RWPE1 (cell line): ENCODE measurements at regions not wholly inside any gene's neighbourhood (a gene's known extent, or its start where the extent isn't known, plus 50 kb on each side); places are given as distances from the start of the nearest gene placed in this dataset.

ENCODE experiments used
- CTCF ChIA-PET: fragments of 350-600 bp; sonication (Branson Sonifier 250); formaldehyde crosslinking; extraction: SDS; loops from one replicate; lab custom pipeline; 2021; lab: Yijun Ruan, JAX
- POLR2A ChIA-PET: fragments of 400-600 bp; formaldehyde crosslinking; extraction: SDS; loops from one replicate; lab custom pipeline; 2020; ENCODE audit warnings: antibody characterized with exemption; ENCODE audit not compliant: low non-redundant PET; lab: Yijun Ruan, JAX
- DNase-seq: peaks from one replicate; pipeline ENCODE4 v3.0.0; 2012; ENCODE audit warnings: low spot score
- H3K27ac ChIP-seq: fragments of 450-650 bp; 2 replicates; pipeline ENCODE4 v1.5.1; 2017
- TF ChIP-seq, protein P1 (sequence below): fragments of 450-650 bp; conservative IDR thresholded peaks from 2 replicates; pipeline ENCODE4 v1.5.1; 2017; ENCODE audit warnings: low read depth, mild to moderate bottlenecking

DNA sequence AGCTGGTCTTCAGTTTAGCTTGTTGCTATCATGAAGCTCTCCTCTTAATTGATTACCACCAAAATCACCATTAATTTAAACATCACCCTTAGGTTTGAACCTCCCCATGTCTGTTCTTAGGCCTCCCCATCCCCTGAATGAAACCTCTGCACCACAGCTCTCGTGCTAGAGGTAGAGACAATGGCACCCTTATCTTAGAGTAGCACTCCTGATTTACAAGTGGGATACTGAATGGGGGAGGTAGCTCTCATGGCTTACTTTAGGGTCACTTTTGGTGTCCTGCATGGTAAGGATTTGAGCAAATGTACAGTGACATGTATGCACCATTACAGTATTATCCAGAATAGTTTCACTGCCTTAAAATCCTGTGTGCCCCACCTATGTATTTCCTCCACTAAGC is 115.6 kb upstream of the ADTRP start:
- ChIA-PET POLR2A (no interaction called here), CTCF (interaction anchor here (0.5 kb wide), 1 partner anchor 109 kb away, joined by 4 read pairs; no protein-coding TSS in a partner anchor)
- H3K27ac ChIP-seq, result no peak overlapping the region
- TF ChIP-seq, protein P1, sequence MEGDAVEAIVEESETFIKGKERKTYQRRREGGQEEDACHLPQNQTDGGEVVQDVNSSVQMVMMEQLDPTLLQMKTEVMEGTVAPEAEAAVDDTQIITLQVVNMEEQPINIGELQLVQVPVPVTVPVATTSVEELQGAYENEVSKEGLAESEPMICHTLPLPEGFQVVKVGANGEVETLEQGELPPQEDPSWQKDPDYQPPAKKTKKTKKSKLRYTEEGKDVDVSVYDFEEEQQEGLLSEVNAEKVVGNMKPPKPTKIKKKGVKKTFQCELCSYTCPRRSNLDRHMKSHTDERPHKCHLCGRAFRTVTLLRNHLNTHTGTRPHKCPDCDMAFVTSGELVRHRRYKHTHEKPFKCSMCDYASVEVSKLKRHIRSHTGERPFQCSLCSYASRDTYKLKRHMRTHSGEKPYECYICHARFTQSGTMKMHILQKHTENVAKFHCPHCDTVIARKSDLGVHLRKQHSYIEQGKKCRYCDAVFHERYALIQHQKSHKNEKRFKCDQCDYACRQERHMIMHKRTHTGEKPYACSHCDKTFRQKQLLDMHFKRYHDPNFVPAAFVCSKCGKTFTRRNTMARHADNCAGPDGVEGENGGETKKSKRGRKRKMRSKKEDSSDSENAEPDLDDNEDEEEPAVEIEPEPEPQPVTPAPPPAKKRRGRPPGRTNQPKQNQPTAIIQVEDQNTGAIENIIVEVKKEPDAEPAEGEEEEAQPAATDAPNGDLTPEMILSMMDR, result no peak
- DNase-seq, result no peak

DNA sequence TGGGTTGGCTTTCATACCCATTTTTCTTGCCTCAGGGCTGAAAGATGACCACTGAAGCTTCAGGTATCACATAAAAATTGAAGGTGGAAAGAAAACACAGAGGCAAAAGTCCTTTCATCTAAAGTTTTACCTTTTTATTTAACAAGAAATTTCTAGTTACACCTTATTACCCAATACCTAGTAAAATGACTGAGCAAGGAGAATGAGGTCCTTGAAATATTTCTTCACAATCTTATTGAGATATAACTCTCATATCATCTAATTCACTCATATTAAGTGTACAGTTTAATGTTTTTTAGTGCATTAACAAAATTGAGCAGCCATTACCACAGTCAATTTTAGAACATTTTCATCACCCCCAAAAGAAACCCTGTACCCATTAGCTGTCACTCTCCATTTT is 112.9 kb upstream of the ADTRP start:
- H3K27ac ChIP-seq, result no peak overlapping the region
- DNase-seq, result no peak
- TF ChIP-seq, protein P1, result no peak
- POLR2A ChIA-PET, result no interaction called here
- CTCF ChIA-PET, result no interaction called here

GRCh38 chr6:11890849-11891248 is 112.2 kb upstream of the ADTRP start:
- TF ChIP-seq, protein P1, result no peak
- ChIA-PET POLR2A (no interaction called here), CTCF (no interaction called here)
- H3K27ac ChIP-seq, result no peak overlapping the region
- DNase-seq, result no peak

- ChIA-PET CTCF (no interaction called here), POLR2A (no interaction called here)
- DNase-seq, result no peak
- no peak overlapping the region for H3K27ac ChIP-seq
- TF ChIP-seq, protein P1, result no peak
Observed at GRCh38 chr6:11890209-11890608, 111.6 kb upstream of the ADTRP start.

DNA sequence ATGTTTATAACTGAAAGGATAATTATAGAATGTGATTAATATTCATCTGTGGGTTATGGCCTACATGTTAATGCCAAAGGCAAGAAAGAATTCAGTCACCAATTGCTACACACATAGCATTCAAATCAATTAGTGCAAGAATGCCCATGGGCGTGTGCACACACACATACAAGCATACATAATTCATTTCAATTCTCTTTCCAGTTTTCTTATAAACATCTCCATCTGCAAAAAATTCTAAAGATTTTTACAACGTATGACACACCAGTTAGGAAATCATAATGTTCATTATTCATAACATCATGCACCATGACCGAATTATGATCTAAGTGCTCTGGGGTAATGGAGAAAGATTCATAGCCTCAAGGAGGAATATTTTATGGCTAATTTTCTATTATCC is 111.0 kb upstream of the ADTRP start:
- ChIA-PET POLR2A (no interaction called here), CTCF (no interaction called here)
- H3K27ac ChIP-seq, result no peak overlapping the region
- DNase-seq, result no peak
- TF ChIP-seq, protein P1, result no peak

GRCh38 chr6:11888727-11889126 is 110.1 kb upstream of the ADTRP start:
- POLR2A ChIA-PET, result no interaction called here
- no peak for DNase-seq
- CTCF ChIA-PET, result interaction anchor here (0.7 kb wide), 1 partner anchor 26 kb away, joined by 3 read pairs; no protein-coding TSS in a partner anchor
- TF ChIP-seq, protein P1, result no peak
- H3K27ac ChIP-seq, result no peak overlapping the region
